Activated T-cell treated with anti-CD3 and anti-CD28 coated beads for 48 hours (primary cell): ENCODE measurements at regions not wholly inside any gene's neighbourhood (a gene's known extent, or its start where the extent isn't known, plus 50 kb on each side); places are given as distances from the start of the nearest gene placed in this dataset.
A peak's percentile ranks its signal among the peaks of the same experiment; 100 is the strongest.
"Not testable (repeated sequence)": the region's sequence is repeated elsewhere in the genome, so short reads cannot be mapped to it uniquely, and the experiment has no call there.

Experiments
- DNase-seq: peaks from one replicate; pipeline ENCODE4 v3.0.0-alpha.2; 2020; ENCODE audit warnings: low read depth

GRCh38 chr14:35940291-35940690 lies 114.2 kb downstream of the BRMS1L start:
- DNase-seq, result no peak

- no peak for DNase-seq
These were observed 112.6 kb downstream of the BRMS1L start for GRCh38 chr14:35938770-35939169.

- no peak for DNase-seq
These were observed 108.4 kb downstream of the BRMS1L start for GRCh38 chr14:35934499-35934898.

GRCh38 chr14:35932659-35933159 lies 106.6 kb downstream of the BRMS1L start:
- DNase-seq, result peak; percentile 13

- DNase-seq, result no peak
These were observed 106.0 kb downstream of the BRMS1L start for GRCh38 chr14:35932136-35932535.

- DNase-seq, result no peak
These were observed 105.2 kb downstream of the BRMS1L start for GRCh38 chr14:35931346-35931745.

- no peak for DNase-seq
These were observed 103.0 kb downstream of the BRMS1L start for GRCh38 chr14:35929186-35929585.

GRCh38 chr14:35927727-35928126 lies 101.6 kb downstream of the BRMS1L start:
- DNase-seq, result no peak

GRCh38 chr14:35925319-35925718 lies 99.2 kb downstream of the BRMS1L start:
- DNase-seq, result no peak

GRCh38 chr14:35922590-35922989 lies 96.5 kb downstream of the BRMS1L start:
- DNase-seq, result not testable (repeated sequence)

- DNase-seq, result no peak
These were observed 95.6 kb downstream of the BRMS1L start for GRCh38 chr14:35921745-35922144.
